ENCODE measurements at regions not wholly inside any gene's neighbourhood (a gene's known extent, or its start where the extent isn't known, plus 50 kb on each side); places are given as distances from the start of the nearest gene placed in this dataset.

DNA sequence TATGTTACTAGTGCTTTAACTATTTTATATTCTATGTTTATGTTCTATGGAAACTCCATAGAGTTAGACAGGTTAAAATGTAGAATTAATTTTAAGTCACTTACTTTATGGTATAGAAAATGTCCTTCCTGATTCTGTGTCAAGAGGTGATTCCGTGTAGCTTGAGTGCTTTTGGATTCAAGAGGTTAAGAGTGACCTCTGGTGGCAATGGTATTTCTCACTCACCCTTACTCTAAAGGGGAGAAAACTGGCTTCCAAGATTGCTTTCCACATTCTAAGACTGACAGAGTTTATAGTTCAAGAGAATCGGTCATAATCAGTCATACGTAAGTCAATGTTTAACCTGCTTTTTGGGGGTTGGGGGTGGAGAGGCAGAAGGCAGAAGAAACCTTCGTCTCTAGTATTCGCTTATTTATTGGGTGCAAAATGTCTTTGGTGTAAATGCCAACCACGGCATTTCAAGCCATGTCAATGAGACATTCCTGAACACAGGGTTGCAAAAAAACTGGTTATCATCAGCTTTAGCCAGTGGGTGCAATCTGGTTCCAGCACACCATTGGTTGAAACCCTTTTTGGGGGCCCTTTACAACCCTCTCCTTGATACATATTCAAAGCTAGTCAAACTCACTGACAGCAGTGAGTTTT is 92.0 kb upstream of the VGLL3 start:
- TF ChIP-seq POLR2A (IDR thresholded peaks at IDR 0.05; ENCODE audit: low read depth, low read length): no peak
- no peak for TF ChIP-seq POLR2AphosphoS5 (IDR thresholded peaks at IDR 0.05; ENCODE audit: low read depth, low read length)
